Epithelial cell of proximal tubule (primary cell): ENCODE measurements at regions not wholly inside any gene's neighbourhood (a gene's known extent, or its start where the extent isn't known, plus 50 kb on each side); places are given as distances from the start of the nearest gene placed in this dataset.

ENCODE experiments used
- DNase-seq: peaks from one replicate; pipeline ENCODE4 v3.0.0-alpha.2; 2011; ENCODE audit warnings: low read depth
- H3K4me3 ChIP-seq: 2 replicates; pipeline ENCODE4 v1.5.1; 2011; ENCODE audit warnings: low read depth, mild to moderate bottlenecking, low read length
- TF ChIP-seq, protein P1 (sequence below): conservative IDR thresholded peaks from 2 replicates; pipeline ENCODE4 v1.5.1; 2012; ENCODE audit warnings: low read depth, mild to moderate bottlenecking, low read length

- no peak for DNase-seq
- no peak overlapping the region for H3K4me3 ChIP-seq
- TF ChIP-seq, protein P1, sequence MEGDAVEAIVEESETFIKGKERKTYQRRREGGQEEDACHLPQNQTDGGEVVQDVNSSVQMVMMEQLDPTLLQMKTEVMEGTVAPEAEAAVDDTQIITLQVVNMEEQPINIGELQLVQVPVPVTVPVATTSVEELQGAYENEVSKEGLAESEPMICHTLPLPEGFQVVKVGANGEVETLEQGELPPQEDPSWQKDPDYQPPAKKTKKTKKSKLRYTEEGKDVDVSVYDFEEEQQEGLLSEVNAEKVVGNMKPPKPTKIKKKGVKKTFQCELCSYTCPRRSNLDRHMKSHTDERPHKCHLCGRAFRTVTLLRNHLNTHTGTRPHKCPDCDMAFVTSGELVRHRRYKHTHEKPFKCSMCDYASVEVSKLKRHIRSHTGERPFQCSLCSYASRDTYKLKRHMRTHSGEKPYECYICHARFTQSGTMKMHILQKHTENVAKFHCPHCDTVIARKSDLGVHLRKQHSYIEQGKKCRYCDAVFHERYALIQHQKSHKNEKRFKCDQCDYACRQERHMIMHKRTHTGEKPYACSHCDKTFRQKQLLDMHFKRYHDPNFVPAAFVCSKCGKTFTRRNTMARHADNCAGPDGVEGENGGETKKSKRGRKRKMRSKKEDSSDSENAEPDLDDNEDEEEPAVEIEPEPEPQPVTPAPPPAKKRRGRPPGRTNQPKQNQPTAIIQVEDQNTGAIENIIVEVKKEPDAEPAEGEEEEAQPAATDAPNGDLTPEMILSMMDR: no peak
Measured at GRCh38 chr6:192313-192664, 100.0 kb upstream of the DUSP22 start.

- DNase-seq: no peak
- TF ChIP-seq, protein P1: no peak
- H3K4me3 ChIP-seq: no peak overlapping the region
Measured at GRCh38 chr6:193180-193579, 99.1 kb upstream of the DUSP22 start.

- DNase-seq: no peak
- TF ChIP-seq, protein P1: no peak
- no peak overlapping the region for H3K4me3 ChIP-seq
Measured at GRCh38 chr6:193773-194310, 98.4 kb upstream of the DUSP22 start.

- TF ChIP-seq, protein P1: no peak
- no peak for DNase-seq
Measured at GRCh38 chr6:195861-196360, 96.4 kb upstream of the DUSP22 start.

DNA sequence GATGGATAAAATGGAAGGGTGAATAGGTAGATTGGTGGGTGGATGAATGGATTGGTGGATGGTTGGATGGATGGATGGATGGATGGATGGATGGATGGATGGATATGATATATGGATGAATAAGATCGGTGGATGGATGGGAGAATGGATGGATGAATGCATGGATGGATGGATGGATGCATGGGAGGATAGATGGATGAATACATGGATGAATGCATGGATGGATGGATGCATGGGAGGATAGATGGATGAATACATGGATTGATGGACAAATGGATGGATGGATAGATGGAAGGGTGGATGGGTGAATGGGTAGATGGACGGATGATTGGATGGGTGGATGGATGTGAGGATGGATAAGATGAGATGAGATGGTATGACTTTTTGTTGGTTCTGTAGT is 95.7 kb upstream of the DUSP22 start:
- TF ChIP-seq, protein P1: no peak
- no peak for DNase-seq

More at GRCh38 chr6:195861-196360, 96.4 kb upstream of the DUSP22 start:
- H3K4me3 ChIP-seq: no peak overlapping the region

DNA sequence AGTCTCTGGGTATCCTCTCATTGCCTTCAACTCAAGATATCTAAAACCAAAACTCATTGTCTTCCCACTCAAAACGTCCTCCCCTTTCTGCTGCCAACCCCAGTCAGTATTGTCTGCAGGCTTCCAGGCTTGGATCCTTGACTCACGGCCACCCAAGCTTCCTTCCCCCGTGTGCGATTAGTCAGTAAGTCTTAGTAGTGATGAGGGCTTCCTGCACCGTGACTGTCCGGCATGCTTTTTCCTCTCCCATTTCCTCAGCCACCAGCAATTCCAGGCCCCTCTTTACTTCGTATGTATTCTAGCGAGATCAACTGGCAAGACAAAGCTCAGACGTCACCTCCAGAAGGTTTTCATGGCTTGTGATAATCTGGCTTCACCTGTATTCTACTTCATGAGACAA is 88.6 kb upstream of the DUSP22 start:
- DNase-seq: no peak
- H3K4me3 ChIP-seq: no peak overlapping the region
- TF ChIP-seq, protein P1: no peak

More for the DNA sequence above, 95.7 kb upstream of the DUSP22 start:
- H3K4me3 ChIP-seq: no peak overlapping the region

DNA sequence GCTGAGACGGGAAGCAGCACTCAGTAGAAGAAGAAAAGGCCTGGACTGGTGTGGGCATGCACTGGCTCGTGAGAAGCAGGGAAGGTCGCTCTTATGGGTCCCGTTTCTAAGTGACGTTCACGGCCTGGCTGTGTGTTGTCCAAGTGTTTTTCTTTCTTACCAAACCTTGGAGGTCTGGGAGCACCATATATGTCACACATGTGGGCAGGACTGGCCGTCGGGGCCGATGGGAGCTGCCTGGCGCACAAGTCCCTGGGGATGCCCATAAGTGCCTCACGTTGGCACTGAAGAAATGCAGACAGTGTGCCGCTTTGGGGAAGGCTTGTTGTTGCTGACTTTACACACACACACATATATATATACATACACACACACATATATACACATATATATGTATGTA is 86.0 kb upstream of the DUSP22 start:
- DNase-seq: no peak
- TF ChIP-seq, protein P1: no peak
- H3K4me3 ChIP-seq: no peak overlapping the region
